MCF 10A (cell line): ENCODE measurements at regions not wholly inside any gene's neighbourhood (a gene's known extent, or its start where the extent isn't known, plus 50 kb on each side); places are given as distances from the start of the nearest gene placed in this dataset.
"Not testable (repeated sequence)": the region's sequence is repeated elsewhere in the genome, so short reads cannot be mapped to it uniquely, and the experiment has no call there.

Source experiments
- BruUV-seq: library from RNA; stranded (reverse); fragments of 400-500 nt; replicated peaks from 2 replicates; lab custom pipeline; 2021; lab: Mats Ljungman, UMichigan
- CTCF ChIA-PET: fragments of 300-600 bp; sonication (Branson Sonifier 250); formaldehyde crosslinking; extraction: SDS; loops from one replicate; lab custom pipeline; 2021; ENCODE audit warnings: antibody characterized with exemption, inconsistent platforms; lab: Yijun Ruan, JAX
- POLR2A ChIA-PET: fragments of 300-600, 350-650 bp; sonication (Branson Sonifier 250); formaldehyde crosslinking; extraction: SDS; loops from one replicate; lab custom pipeline; 2020; ENCODE audit warnings: antibody characterized with exemption, inconsistent platforms; lab: Yijun Ruan, JAX
- DNase-seq: peaks from one replicate; pipeline ENCODE4 v3.0.0-alpha.2; 2018; ENCODE audit not compliant: unreplicated experiment
- H3K27ac Mint-ChIP-seq: one replicate; pipeline ENCODE4 v1.8.0; 2022; ENCODE audit warnings: mild to moderate bottlenecking, low read depth, mixed read lengths; ENCODE audit not compliant: unreplicated experiment
- H3K27me3 Mint-ChIP-seq: one replicate; pipeline ENCODE4 v1.8.0; 2022; ENCODE audit warnings: mixed read lengths; ENCODE audit not compliant: insufficient read depth, unreplicated experiment
- H3K36me3 Mint-ChIP-seq: one replicate; pipeline ENCODE4 v1.8.0; 2022; ENCODE audit warnings: mild to moderate bottlenecking, moderate library complexity, mixed read lengths; ENCODE audit not compliant: insufficient read depth, unreplicated experiment
- H3K4me1 Mint-ChIP-seq: one replicate; pipeline ENCODE4 v1.8.0; 2022; ENCODE audit warnings: mixed read lengths; ENCODE audit not compliant: insufficient read depth, unreplicated experiment
- H3K4me3 Mint-ChIP-seq: one replicate; pipeline ENCODE4 v1.8.0; 2022; ENCODE audit warnings: mild to moderate bottlenecking, moderate library complexity, mixed read lengths; ENCODE audit not compliant: unreplicated experiment
- H3K9me3 Mint-ChIP-seq: one replicate; pipeline ENCODE4 v1.8.0; 2022; ENCODE audit warnings: mixed read lengths; ENCODE audit not compliant: unreplicated experiment
- CTCF ChIP-seq: fragments of 200-600 bp; IDR thresholded peaks from one replicate; pipeline ENCODE4 v1.8.0; 2022; ENCODE audit warnings: antibody characterized with exemption, mild to moderate bottlenecking; ENCODE audit not compliant: unreplicated experiment
- intact Hi-C: fragments of 100-400 bp; cut with micrococcal nuclease; formaldehyde crosslinking; loops from 2 replicates; pipeline ENCODE4 v1.14.1; 2022

DNA sequence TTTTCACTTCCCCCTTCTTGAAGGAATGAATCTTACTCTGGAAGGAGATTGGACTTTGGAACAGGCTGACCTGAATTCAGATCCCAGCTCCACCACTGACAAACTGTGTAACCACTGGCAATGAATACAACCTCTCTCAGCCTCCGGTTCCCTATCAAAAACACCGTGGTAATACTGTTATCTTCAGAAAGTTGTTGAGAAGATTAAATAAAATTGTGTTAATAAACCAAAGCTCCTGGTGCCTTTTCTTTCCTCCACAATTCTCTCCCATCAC lies 99.7 kb upstream of the RAI14 start:
- CTCF ChIA-PET: interaction anchor here (1.6 kb wide), 1 partner anchor 9 kb away, joined by 7 read pairs; no protein-coding TSS in a partner anchor
- DNase-seq: no peak
- Mint-ChIP-seq H3K4me1 (no peaks in the 10 kb centered on the region), H3K9me3 (no peaks in the 10 kb centered on the region), H3K36me3 (no peaks in the 10 kb centered on the region), H3K4me3 (no peak overlapping the region), H3K27ac (no peak overlapping the region), H3K27me3 (no peaks in the 10 kb centered on the region)
- intact Hi-C loops: no loop called here
- POLR2A ChIA-PET: no interaction called here
- BruUV-seq: no TSS peak
- TF ChIP-seq CTCF: no peak

DNA sequence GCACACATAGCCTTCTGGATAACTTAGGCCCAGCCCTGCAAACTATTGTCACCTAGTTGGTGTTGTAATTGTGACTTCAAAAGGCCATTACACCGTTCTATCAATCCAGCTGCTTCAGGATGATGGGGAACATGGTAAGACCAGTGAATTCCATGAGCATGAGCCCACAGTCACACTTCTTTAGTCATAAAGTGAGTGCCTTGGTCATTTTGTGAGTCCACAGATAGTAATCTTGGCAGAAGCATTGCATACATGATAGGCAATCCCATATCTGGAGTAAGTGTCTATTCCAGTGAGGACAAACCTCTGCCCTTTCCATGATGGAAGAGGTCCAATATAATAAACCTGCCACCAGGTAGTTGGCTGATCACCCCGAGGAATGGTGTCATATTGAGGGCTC lies 94.5 kb upstream of the RAI14 start:
- H3K27ac Mint-ChIP-seq, CTCF ChIA-PET, H3K27me3 Mint-ChIP-seq, POLR2A ChIA-PET, DNase-seq, H3K36me3 Mint-ChIP-seq, H3K4me3 Mint-ChIP-seq, H3K9me3 Mint-ChIP-seq, BruUV-seq, intact Hi-C loops, H3K4me1 Mint-ChIP-seq: not testable (repeated sequence)

DNA sequence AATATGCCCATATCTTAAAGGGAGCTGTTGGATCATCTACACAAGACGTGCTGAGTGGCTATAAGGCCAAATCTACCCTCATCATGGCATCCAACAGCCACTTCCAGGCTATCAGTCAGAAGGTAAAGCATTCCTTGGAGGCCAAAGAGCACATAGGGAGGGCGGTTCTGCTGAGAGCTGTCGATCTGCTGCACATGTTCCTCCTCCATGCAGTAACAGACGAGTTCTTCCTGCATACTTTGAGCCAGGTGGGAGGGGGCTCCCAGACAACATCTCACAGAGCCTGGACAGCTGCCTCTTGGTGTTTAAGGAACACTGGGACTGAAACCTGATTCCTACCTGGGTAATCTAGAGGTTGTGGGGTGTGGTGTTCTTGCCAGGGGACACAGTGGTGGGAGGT lies 93.3 kb upstream of the RAI14 start:
- ChIA-PET CTCF (no interaction called here), POLR2A (no interaction called here)
- no peak for DNase-seq
- H3K9me3 Mint-ChIP-seq: no peaks in the 10 kb centered on the region
- no peaks in the 10 kb centered on the region for H3K36me3 Mint-ChIP-seq
- no peak overlapping the region for H3K4me3 Mint-ChIP-seq
- BruUV-seq: no TSS peak
- no peaks in the 10 kb centered on the region for H3K4me1 Mint-ChIP-seq
- H3K27ac Mint-ChIP-seq: no peak overlapping the region
- intact Hi-C loops: no loop called here
- no peak for TF ChIP-seq CTCF
- H3K27me3 Mint-ChIP-seq: no peaks in the 10 kb centered on the region

DNA sequence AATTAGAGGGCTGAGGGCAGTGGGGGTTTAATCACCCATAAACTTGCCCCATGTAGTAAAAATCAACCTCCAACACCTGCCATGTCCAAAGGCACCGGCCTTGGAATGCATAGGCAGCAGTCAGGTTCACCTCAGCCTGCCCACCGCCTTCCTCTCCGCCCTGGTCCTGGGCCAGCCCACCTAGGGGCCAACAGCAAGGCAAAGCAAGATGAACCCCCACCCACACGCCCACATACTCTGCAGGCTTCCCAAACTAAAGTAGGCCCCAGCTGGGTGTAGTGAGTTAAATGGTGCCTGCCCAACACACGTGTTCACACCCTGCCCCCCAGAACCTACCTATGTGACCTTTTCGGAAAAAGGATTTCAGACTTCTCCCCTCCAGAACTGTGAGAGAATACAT lies 92.9 kb upstream of the RAI14 start:
- Mint-ChIP-seq H3K27me3 (no peaks in the 10 kb centered on the region), H3K4me3 (no peak overlapping the region), H3K4me1 (no peaks in the 10 kb centered on the region), H3K36me3 (no peaks in the 10 kb centered on the region), H3K9me3 (no peaks in the 10 kb centered on the region), H3K27ac (no peak overlapping the region)
- intact Hi-C loops: no loop called here
- ChIA-PET POLR2A (no interaction called here), CTCF (no interaction called here)
- no peak for DNase-seq
- no peak for TF ChIP-seq CTCF
- no TSS peak for BruUV-seq
